B cell (primary cell): ENCODE measurements at regions not wholly inside any gene's neighbourhood (a gene's known extent, or its start where the extent isn't known, plus 50 kb on each side); places are given as distances from the start of the nearest gene placed in this dataset.
A peak's percentile ranks its signal among the peaks of the same experiment; 100 is the strongest.

Source experiments
- ATAC-seq: fragments of 200-7000 bp; cut with Tn5 transposase; one replicate; pipeline ENCODE4 v1.10.0; 2021; ENCODE audit warnings: low read depth, mild to moderate bottlenecking, moderate number of reproducible peaks, moderate library complexity
- CTCF ChIA-PET: fragments of 350-600 bp; sonication (Branson Sonifier 250); formaldehyde crosslinking; loops from one replicate; lab custom pipeline; 2021; ENCODE audit warnings: antibody characterized with exemption, inconsistent platforms; lab: Charles Lee
- POLR2A ChIA-PET: fragments of 350-600 bp; sonication (Branson Sonifier 250); formaldehyde crosslinking; loops from one replicate; lab custom pipeline; 2021; ENCODE audit warnings: antibody characterized with exemption; lab: Charles Lee
- DNase-seq: peaks from one replicate; pipeline ENCODE4 v3.0.0; 2013
- H2AFZ ChIP-seq: 2 replicates; pipeline ENCODE4 v1.6.1; 2012; ENCODE audit warnings: mild to moderate bottlenecking, low read depth, low read length; ENCODE audit not compliant: insufficient read depth, poor library complexity, severe bottlenecking
- H3K27ac ChIP-seq, 2 donors: 1 replicate in 1 of 2; 2 replicates in 1 of 2; pipeline ENCODE4 v1.5.1; 2012 to 2013; ENCODE audit warnings: low read length in 2 of 2, mild to moderate bottlenecking in 2 of 2, moderate library complexity in 1 of 2
- H3K27me3 ChIP-seq, 4 experiments: fragments of 200-600 bp in 1 of 4; sonication (generic) in 1 of 4; replicated peaks in 1 of 4; 1 replicate in 2 of 4; 2 replicates in 2 of 4; pipeline versions ENCODE4 v1.6.1 to v1.7.0; 2013 to 2016; ENCODE audit warnings: low read length in 3 of 4, mild to moderate bottlenecking in 2 of 4, mixed read lengths in 1 of 4, moderate library complexity in 1 of 4; ENCODE audit not compliant: insufficient read depth in 4 of 4, control insufficient read depth in 3 of 4; ENCODE audit errors: control extremely low read depth in 1 of 4
- H3K36me3 ChIP-seq, 2 experiments: replicated peaks in 1 of 2; 1 replicate in 1 of 2; 2 replicates in 1 of 2; pipeline versions ENCODE4 v1.6.1 to v1.7.1; 2013; ENCODE audit warnings: low read length in 1 of 2; ENCODE audit not compliant: insufficient read depth in 2 of 2, control insufficient read depth in 1 of 2; ENCODE audit errors: control extremely low read depth in 1 of 2, extremely low read depth in 1 of 2
- H3K4me1 ChIP-seq, 2 donors: fragments of 200-600 bp in 1 of 2; sonication (generic) in 1 of 2; 1 replicate in 1 of 2; 2 replicates in 1 of 2; pipeline versions ENCODE4 v1.5.1 to v1.6.1; 2013 to 2017; ENCODE audit warnings: low read length in 2 of 2; ENCODE audit not compliant: control insufficient read depth in 2 of 2, insufficient read depth in 2 of 2
- H3K4me2 ChIP-seq: replicated peaks from 2 replicates; pipeline ENCODE3; 2012; ENCODE audit warnings: mild to moderate bottlenecking, low read depth, low read length; ENCODE audit not compliant: poor library complexity, severe bottlenecking
- H3K4me3 ChIP-seq, 5 experiments: fragments of 200-600 bp in 1 of 5; sonication (generic) in 1 of 5; 1 replicate in 3 of 5; 2 replicates in 2 of 5; pipeline versions ENCODE4 v1.5.1 to v1.7.0; 2011 to 2016; ENCODE audit warnings: low read length in 4 of 5, mild to moderate bottlenecking in 4 of 5, low read depth in 2 of 5, control low read depth in 1 of 5, moderate library complexity in 1 of 5; ENCODE audit not compliant: insufficient read depth in 1 of 5; ENCODE audit errors: control extremely low read depth in 1 of 5, extremely low read depth in 1 of 5
- H3K79me2 ChIP-seq: fragments of 200-600 bp; sonication (generic); one replicate; pipeline ENCODE4 v1.6.0; 2016; ENCODE audit warnings: low read length; ENCODE audit not compliant: control insufficient read depth, insufficient read depth
- H3K9ac ChIP-seq: fragments of 200-600 bp; sonication (generic); 2 replicates; pipeline ENCODE4 v1.6.1; 2017; ENCODE audit warnings: mild to moderate bottlenecking, low read length, moderate library complexity
- H3K9me3 ChIP-seq, 3 donors: one replicate each; pipeline versions ENCODE4 v1.6.1 to v1.7.1; 2013; ENCODE audit warnings: low read length in 2 of 3; ENCODE audit not compliant: control insufficient read depth in 2 of 3, insufficient read depth in 1 of 3; ENCODE audit errors: control extremely low read depth in 1 of 3
- H4K20me1 ChIP-seq: 2 replicates; pipeline ENCODE4 v1.6.0; 2012; ENCODE audit warnings: mild to moderate bottlenecking, low read length; ENCODE audit not compliant: insufficient read depth, control insufficient read depth, poor library complexity, severe bottlenecking
- H3K27ac Mint-ChIP-seq: one replicate; pipeline ENCODE4 v1.8.0; 2021; ENCODE audit warnings: mixed read lengths
- H3K27me3 Mint-ChIP-seq: one replicate; pipeline ENCODE4 v1.8.0; 2021; ENCODE audit warnings: mixed read lengths
- H3K4me1 Mint-ChIP-seq: one replicate; pipeline ENCODE4 v1.8.0; 2021; ENCODE audit warnings: mixed read lengths
- H3K4me3 Mint-ChIP-seq: one replicate; pipeline ENCODE4 v1.8.0; 2021; ENCODE audit warnings: mixed read lengths
- H3K9me3 Mint-ChIP-seq: one replicate; pipeline ENCODE4 v1.8.0; 2022; ENCODE audit warnings: mixed read lengths; ENCODE audit not compliant: insufficient read depth
- CTCF ChIP-seq: fragments of 200-600 bp; IDR thresholded peaks from one replicate; pipeline ENCODE4 v1.8.0; 2022; ENCODE audit warnings: antibody characterized with exemption, mild to moderate bottlenecking
- EZH2 ChIP-seq: IDR thresholded peaks from 2 replicates; pipeline ENCODE4 v1.6.1; 2012; ENCODE audit warnings: borderline replicate concordance, low read depth, mild to moderate bottlenecking, moderate library complexity, low read length; ENCODE audit not compliant: insufficient read depth, poor library complexity, severe bottlenecking
- WGBS: methylation state at CpG from one replicate; pipeline ENCODE4 v1.1.5; 2013; ENCODE audit warnings: missing lambda C conversion rate; ENCODE audit not compliant: insufficient coverage; 5-methylcytosine and 5-hydroxymethylcytosine counted together
- intact Hi-C: fragments of 100-400 bp; cut with micrococcal nuclease; formaldehyde crosslinking; loops from one replicate; pipeline ENCODE4 v1.10.0; 2022

- ATAC-seq (no peak), DNase-seq (no peak)
- Mint-ChIP-seq H3K4me1 (no peaks in the 10 kb centered on the region), H3K9me3 (no peaks in the 10 kb centered on the region), H3K27me3 (no peaks in the 10 kb centered on the region), H3K4me3 (no peak overlapping the region), H3K27ac (no peak overlapping the region)
- intact Hi-C loops: no loop called here
- Histone ChIP-seq H2AFZ (no peak overlapping the region), H3K9me3 (peaks cover 0 to 24% (median 0%) of the 10 kb centered on the region in 3 donors), H3K79me2 (no peaks in the 10 kb centered on the region), H3K4me3 (no peak overlapping the region), H4K20me1 (no peaks in the 10 kb centered on the region), H3K36me3 (no peaks in the 10 kb centered on the region), H3K4me1 (peaks cover 0 to 3% of the 10 kb centered on the region in 2 donors), H3K9ac (no peak overlapping the region), H3K27me3 (no peaks in the 10 kb centered on the region), H3K27ac (no peak overlapping the region), H3K4me2 (no peak overlapping the region)
- CTCF ChIA-PET: no interaction called here
- WGBS: no CpG with 5 or more reads among the region's 2 CpGs
- POLR2A ChIA-PET: no interaction called here
- TF ChIP-seq CTCF: no peak
- TF ChIP-seq EZH2: no peak
These were observed 195.9 kb downstream of the OR13H1 start for GRCh38 chrX:131739823-131740222.

DNA sequence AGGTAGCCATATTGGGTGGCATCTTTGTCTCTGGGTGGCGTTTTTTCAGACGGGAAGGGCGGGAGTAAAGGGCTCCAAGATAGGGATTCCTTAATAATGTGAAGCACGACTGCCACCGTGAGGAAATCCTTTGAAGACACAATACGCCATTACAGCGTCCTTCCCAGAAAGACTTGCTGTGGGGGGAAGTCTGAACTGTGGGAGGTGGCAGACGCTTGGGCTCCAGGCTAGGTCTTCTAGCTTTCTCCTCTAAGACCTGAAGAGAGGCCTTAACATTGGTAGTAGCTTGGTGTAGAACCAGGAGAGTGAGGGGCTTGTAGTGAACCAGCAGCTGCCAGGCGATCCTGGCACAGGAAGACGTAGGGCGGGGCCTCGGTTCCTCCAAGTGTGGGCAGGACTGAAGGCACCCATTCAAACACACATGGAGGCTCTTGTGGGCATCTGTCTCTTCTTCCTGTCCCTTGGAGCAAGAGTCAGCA lies 197.3 kb downstream of the OR13H1 start:
- no peaks in the 10 kb centered on the region for H3K27me3 Mint-ChIP-seq
- Histone ChIP-seq H3K4me3 (peak overlapping the region in 3 of 5 experiments; percentile 60 to 64 (median 63)), H2AFZ (peak overlapping the region; percentile 68), H3K4me2 (peak overlapping the region; percentile 77), H3K27ac (peak overlapping the region in 1 of 2 donors; percentile 75), H3K4me1 (no peaks in the 10 kb centered on the region), H4K20me1 (no peaks in the 10 kb centered on the region), H3K9me3 (peaks cover 0 to 24% (median 0%) of the 10 kb centered on the region in 3 donors), H3K27me3 (no peaks in the 10 kb centered on the region), H3K79me2 (no peaks in the 10 kb centered on the region), H3K9ac (peak overlapping the region; percentile 68), H3K36me3 (no peaks in the 10 kb centered on the region)
- H3K4me1 Mint-ChIP-seq: no peaks in the 10 kb centered on the region
- 100% methylated on average over 4 of the region's 12 CpGs for WGBS
- ChIA-PET POLR2A (no interaction called here), CTCF (no interaction called here)
- ATAC-seq (no peak), DNase-seq (no peak)
- H3K9me3 Mint-ChIP-seq: no peaks in the 10 kb centered on the region
- intact Hi-C loops: no loop called here
- H3K4me3 Mint-ChIP-seq: no peak overlapping the region
- TF ChIP-seq CTCF: no peak
- no peak for TF ChIP-seq EZH2
- H3K27ac Mint-ChIP-seq: no peak overlapping the region
